ENCODE measurements at regions not wholly inside any gene's neighbourhood (a gene's known extent, or its start where the extent isn't known, plus 50 kb on each side); places are given as distances from the start of the nearest gene placed in this dataset.

- no peaks in the 10 kb centered on the region for H3K36me3 ChIP-seq (ENCODE audit: low read depth, low read length)
- DNase-seq, result peak; percentile 90
- H3F3A ChIP-seq (ENCODE audit: low read length, unreplicated experiment), result no peaks in the 10 kb centered on the region
- CTCF ChIA-PET, result interaction anchor here (0.5 to 1.2 kb wide), 7 partner anchors 18 to 958 kb away, joined by 3 to 11 read pairs (median 3); no protein-coding TSS in a partner anchor
- no peaks in the 10 kb centered on the region for H4K20me1 ChIP-seq (ENCODE audit: low read length)
- H3K79me2 ChIP-seq (ENCODE audit: low read length), result no peaks in the 10 kb centered on the region
- no peak overlapping the region for H2AFZ ChIP-seq (ENCODE audit: low read length)
- no peak overlapping the region for H3K9ac ChIP-seq (ENCODE audit: low read length)
- BruUV-seq (replicated peaks), result no TSS peak
- peak overlapping the region; percentile 54; the same call in 1 of the 2 replicates for H3K4me2 ChIP-seq (ENCODE audit: low read length)
- POLR2A ChIA-PET (ENCODE audit: unreplicated experiment), result interaction anchor here (0.7 kb wide), 1 partner anchor 281 kb away, joined by 8 read pairs; no protein-coding TSS in a partner anchor
- peaks cover 15% of the 10 kb centered on the region for H3K4me1 ChIP-seq (ENCODE audit: insufficient read depth, low read length)
- TF ChIP-seq, protein P1, sequence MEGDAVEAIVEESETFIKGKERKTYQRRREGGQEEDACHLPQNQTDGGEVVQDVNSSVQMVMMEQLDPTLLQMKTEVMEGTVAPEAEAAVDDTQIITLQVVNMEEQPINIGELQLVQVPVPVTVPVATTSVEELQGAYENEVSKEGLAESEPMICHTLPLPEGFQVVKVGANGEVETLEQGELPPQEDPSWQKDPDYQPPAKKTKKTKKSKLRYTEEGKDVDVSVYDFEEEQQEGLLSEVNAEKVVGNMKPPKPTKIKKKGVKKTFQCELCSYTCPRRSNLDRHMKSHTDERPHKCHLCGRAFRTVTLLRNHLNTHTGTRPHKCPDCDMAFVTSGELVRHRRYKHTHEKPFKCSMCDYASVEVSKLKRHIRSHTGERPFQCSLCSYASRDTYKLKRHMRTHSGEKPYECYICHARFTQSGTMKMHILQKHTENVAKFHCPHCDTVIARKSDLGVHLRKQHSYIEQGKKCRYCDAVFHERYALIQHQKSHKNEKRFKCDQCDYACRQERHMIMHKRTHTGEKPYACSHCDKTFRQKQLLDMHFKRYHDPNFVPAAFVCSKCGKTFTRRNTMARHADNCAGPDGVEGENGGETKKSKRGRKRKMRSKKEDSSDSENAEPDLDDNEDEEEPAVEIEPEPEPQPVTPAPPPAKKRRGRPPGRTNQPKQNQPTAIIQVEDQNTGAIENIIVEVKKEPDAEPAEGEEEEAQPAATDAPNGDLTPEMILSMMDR (conservative IDR thresholded peaks at IDR 0.05; ENCODE audit: low read depth, low read length), result peak; percentile 99
- no peak for TF ChIP-seq EZH2 (IDR thresholded peaks at IDR 0.05; ENCODE audit: low read length, unreplicated experiment)
- H3K27me3 ChIP-seq (ENCODE audit: low read length), result peaks cover 50% of the 10 kb centered on the region
- no peaks in the 10 kb centered on the region for H3K9me2 ChIP-seq (replicated peaks; ENCODE audit: low read length)
- H3K9me3 ChIP-seq (ENCODE audit: low read length), result no peaks in the 10 kb centered on the region
- ATAC-seq, result peak; percentile 71
- no peak overlapping the region for H3K27ac ChIP-seq (ENCODE audit: low read length)
- H3K4me3 ChIP-seq (ENCODE audit: low read length), result no peak overlapping the region
- intact Hi-C loops (cut with micrococcal nuclease), result loop anchor here (1.0 to 10.0 kb wide), 5 partner anchors 160 to 958 kb away; no protein-coding TSS in a partner anchor
Measured at GRCh38 chr5:158174918-158175851, 316.2 kb upstream of the CLINT1 start.

- TF ChIP-seq, protein P1 (conservative IDR thresholded peaks at IDR 0.05; ENCODE audit: low read depth, low read length), result no peak
- no peak for TF ChIP-seq EZH2 (IDR thresholded peaks at IDR 0.05; ENCODE audit: low read length, unreplicated experiment)
- ChIA-PET CTCF (interaction anchor here (0.6 to 1.2 kb wide), 3 partner anchors 99 to 765 kb away, joined by 3 to 11 read pairs (median 8); no protein-coding TSS in a partner anchor), POLR2A (ENCODE audit: unreplicated experiment) (no interaction called here)
- H2AFZ ChIP-seq (ENCODE audit: low read length), result no peak overlapping the region
- BruUV-seq (replicated peaks), result no TSS peak
- ATAC-seq (no peak), DNase-seq (no peak)
- H3K4me3 ChIP-seq (ENCODE audit: low read length), result no peak overlapping the region
- no peaks in the 10 kb centered on the region for H3K9me3 ChIP-seq (ENCODE audit: low read length)
- H4K20me1 ChIP-seq (ENCODE audit: low read length), result no peaks in the 10 kb centered on the region
- peaks cover 15% of the 10 kb centered on the region for H3K4me1 ChIP-seq (ENCODE audit: insufficient read depth, low read length)
- intact Hi-C loops (cut with micrococcal nuclease), result loop anchor here (2.0 to 10.0 kb wide), 2 partner anchors 159 to 521 kb away; no protein-coding TSS in a partner anchor
- H3F3A ChIP-seq (ENCODE audit: low read length, unreplicated experiment), result no peaks in the 10 kb centered on the region
- no peaks in the 10 kb centered on the region for H3K36me3 ChIP-seq (ENCODE audit: low read depth, low read length)
- H3K27ac ChIP-seq (ENCODE audit: low read length), result no peak overlapping the region
- no peaks in the 10 kb centered on the region for H3K79me2 ChIP-seq (ENCODE audit: low read length)
- peaks cover 39% of the 10 kb centered on the region for H3K27me3 ChIP-seq (ENCODE audit: low read length)
- H3K9me2 ChIP-seq (replicated peaks; ENCODE audit: low read length), result no peaks in the 10 kb centered on the region
- no peak overlapping the region for H3K9ac ChIP-seq (ENCODE audit: low read length)
- H3K4me2 ChIP-seq (ENCODE audit: low read length), result no peak overlapping the region
Measured at GRCh38 chr5:158174026-158174425, 315.1 kb upstream of the CLINT1 start.

- Histone ChIP-seq H3K9me2 (replicated peaks; ENCODE audit: low read length) (no peaks in the 10 kb centered on the region), H3K27ac (ENCODE audit: low read length) (no peak overlapping the region), H3F3A (ENCODE audit: low read length, unreplicated experiment) (no peaks in the 10 kb centered on the region), H4K20me1 (ENCODE audit: low read length) (no peaks in the 10 kb centered on the region), H2AFZ (ENCODE audit: low read length) (no peak overlapping the region), H3K27me3 (ENCODE audit: low read length) (peaks cover 27% of the 10 kb centered on the region; the same call in 1 of the 2 replicates), H3K79me2 (ENCODE audit: low read length) (no peaks in the 10 kb centered on the region), H3K9me3 (ENCODE audit: low read length) (no peaks in the 10 kb centered on the region), H3K4me1 (ENCODE audit: insufficient read depth, low read length) (peaks cover 15% of the 10 kb centered on the region), H3K4me2 (ENCODE audit: low read length) (no peak overlapping the region), H3K36me3 (ENCODE audit: low read depth, low read length) (no peaks in the 10 kb centered on the region), H3K4me3 (ENCODE audit: low read length) (no peak overlapping the region), H3K9ac (ENCODE audit: low read length) (no peak overlapping the region)
- POLR2A ChIA-PET (ENCODE audit: unreplicated experiment), result no interaction called here
- no TSS peak for BruUV-seq (replicated peaks)
- DNase-seq (no peak), ATAC-seq (no peak)
- TF ChIP-seq, protein P1 (conservative IDR thresholded peaks at IDR 0.05; ENCODE audit: low read depth, low read length), result no peak
- TF ChIP-seq EZH2 (IDR thresholded peaks at IDR 0.05; ENCODE audit: low read length, unreplicated experiment) (no peak), EZH2phosphoT487 (IDR thresholded peaks at IDR 0.05; ENCODE audit: borderline replicate concordance, low read length) (no peak)
- CTCF ChIA-PET, result no interaction called here
- intact Hi-C loops (cut with micrococcal nuclease), result loop anchor here (10.0 kb wide), 1 partner anchor 157 kb away; no protein-coding TSS in a partner anchor
Measured at GRCh38 chr5:158172005-158172404, 313.1 kb upstream of the CLINT1 start.

All from PC-3 (cell line).